Heart left ventricle (tissue), 16 donors: ENCODE measurements at regions not wholly inside any gene's neighbourhood (a gene's known extent, or its start where the extent isn't known, plus 50 kb on each side); places are given as distances from the start of the nearest gene placed in this dataset.

Experiments used
- ATAC-seq, 4 donors: fragments of 200-7000 bp; cut with Tn5 transposase; one replicate each; pipeline ENCODE4 v1.9.1; 2020 to 2022; ENCODE audit warnings: moderate library complexity in 4 of 4, mild to moderate bottlenecking in 3 of 4, moderate number of reproducible peaks in 1 of 4
- DNase-seq, 5 donors: peaks; one replicate each; pipeline ENCODE4 v3.0.0-alpha.2; 2020
- H3K27ac ChIP-seq, 12 donors: fragments of 200-600 bp; sonication (generic) in 4 of 12; one replicate each; pipeline versions ENCODE4 v1.5.0 to v1.8.0; 2016 to 2022; ENCODE audit warnings: mild to moderate bottlenecking in 2 of 12
- H3K27me3 ChIP-seq, 9 donors: fragments of 200-600 bp; sonication (generic) in 2 of 9; one replicate each; pipeline versions ENCODE4 v1.5.1 to v1.8.0; 2016 to 2022; ENCODE audit warnings: mild to moderate bottlenecking in 3 of 9
- H3K36me3 ChIP-seq, 9 donors: fragments of 200-600 bp; sonication (generic) in 2 of 9; one replicate each; pipeline versions ENCODE4 v1.5.0 to v1.8.0; 2018 to 2022; ENCODE audit warnings: mild to moderate bottlenecking in 2 of 9
- H3K4me1 ChIP-seq, 12 donors: fragments of 200-600 bp; sonication (generic) in 4 of 12; one replicate each; pipeline versions ENCODE4 v1.5.0 to v1.8.0; 2016 to 2022; ENCODE audit warnings: mild to moderate bottlenecking in 3 of 12
- H3K4me3 ChIP-seq, 12 donors: fragments of 200-600 bp; sonication (generic) in 4 of 12; one replicate each; pipeline versions ENCODE4 v1.5.0 to v1.8.0; 2017 to 2022; ENCODE audit warnings: mild to moderate bottlenecking in 9 of 12, moderate library complexity in 4 of 12
- H3K9me3 ChIP-seq, 12 donors: fragments of 200-600 bp; sonication (generic) in 4 of 12; one replicate each; pipeline versions ENCODE4 v1.5.0 to v1.8.0; 2016 to 2022; ENCODE audit warnings: mild to moderate bottlenecking in 1 of 12
- POLR2A ChIP-seq, 2 donors: fragments of 450-650 bp; IDR thresholded peaks; one replicate each; pipeline ENCODE4 v1.6.1; 2017; ENCODE audit warnings: antibody characterized with exemption in 2 of 2, mild to moderate bottlenecking in 2 of 2, moderate library complexity in 2 of 2
- WGBS, 4 donors: extraction: QIAGEN DNeasy Blood & Tissue Kit in 2 of 4; methylation state at CpG; one replicate each; pipeline versions ENCODE4 v1.1.5 to v1.1.7; 2013 to 2018; 5-methylcytosine and 5-hydroxymethylcytosine counted together
- intact Hi-C, 10 donors: fragments of 100-400 bp; cut with DNase I; formaldehyde crosslinking; loops; one replicate each; pipeline versions ENCODE4 v1.11.1 to v1.14.2; 2022
- TF ChIP-seq, protein P1 (sequence below), 12 donors: fragments of 200-600 bp; sonication (generic) in 4 of 12; IDR thresholded peaks; one replicate each; pipeline versions ENCODE4 v1.5.0 to v1.8.0; 2018 to 2022; ENCODE audit warnings: antibody characterized with exemption in 12 of 12, mild to moderate bottlenecking in 5 of 12
- donor health status: ischemic (EF 13 %, LVEDD 7.1; RV severe dilation, severe dysfunction).
- donor health status: healthy with polysubstance abuse.
- donor health status: DM: no; HTN: yes; CAD: no.
- donor health status: DM: no; HTN: no; CAD: no.
- donor health status: ischemic (EF 25% LVEDD 6.9; RV normal size, moderate dysfunction).
- donor health status: ischemic (EF 25% LVEDD 5.7; RV mildly dilated, moderate dysfunction).
- donor health status: healthy.
- donor health status: DM: yes; HTN: yes; CAD: no.
- donor health status: ischemic (EF 35%, LVEDD 5.7; RV mildly dilated, moderate dysfunction).
- donor health status: nonischemic (EF 11% LVEDD 7.7; RV severe dilation, severe dysfunction).
- donor health status: DM: yes; HTN: yes; CAD: no.
- donor health status: PGD.
- donor health status: ischemic (EF 29% LVEDD 5.4; RV normal size, mild dysfunction).
- donor health status: nonischemic (EF 23%, LVEDD 6.1; RV moderate dilation, normal function).

DNA sequence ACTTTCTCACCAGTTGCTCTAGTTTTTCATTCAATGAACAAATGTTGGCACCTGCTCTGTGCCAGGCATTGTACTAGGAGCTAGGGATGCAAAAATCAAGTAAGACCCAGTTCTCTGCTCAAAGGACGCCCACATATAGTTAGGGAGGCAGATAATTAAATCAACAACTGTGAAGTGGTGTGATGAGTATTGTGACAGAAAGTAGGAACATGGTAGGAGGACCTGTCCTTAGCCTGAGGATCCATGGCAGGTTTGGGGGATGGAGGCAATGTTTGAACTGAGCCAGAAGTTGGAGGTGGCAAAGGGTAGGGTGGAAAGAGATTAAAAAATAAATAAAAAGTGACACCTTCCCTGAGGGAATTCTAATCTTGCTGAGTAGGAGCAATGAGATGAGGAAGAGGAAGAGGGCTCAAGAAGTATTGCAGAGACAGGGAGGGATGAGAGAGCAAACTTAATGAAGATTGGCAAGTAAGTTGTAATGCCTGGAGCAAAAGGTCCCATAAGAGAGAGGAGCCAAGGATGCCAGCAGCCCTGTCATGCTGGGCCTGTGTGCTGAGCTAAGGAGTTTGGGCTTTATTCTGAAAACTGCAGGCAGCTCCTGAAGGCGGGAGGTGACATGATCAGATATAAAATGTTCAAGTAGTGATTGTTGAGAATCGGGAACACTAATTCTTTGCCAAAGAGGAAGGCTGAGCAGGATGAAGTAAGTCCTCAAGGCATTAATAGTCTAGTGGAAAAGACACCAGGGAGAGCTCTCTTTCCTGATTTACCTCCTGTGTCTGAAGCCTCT lies 184.3 kb upstream of the PPP2R3A start:
- Histone ChIP-seq H3K4me1 (no peaks in the 10 kb centered on the region), H3K36me3 (no peaks in the 10 kb centered on the region), H3K9me3 (peaks cover 0 to 5% (median 0%) of the 10 kb centered on the region in 12 donors), H3K4me3 (no peak overlapping the region), H3K27ac (no peak overlapping the region), H3K27me3 (no peaks in the 10 kb centered on the region)
- DNase-seq (no peak), ATAC-seq (no peak)
- intact Hi-C loops, result no loop called here
- 56 to 72% (median 70%) methylated on average over 3 of the region's 3 CpGs for WGBS, 4 donors
- TF ChIP-seq, protein P1, sequence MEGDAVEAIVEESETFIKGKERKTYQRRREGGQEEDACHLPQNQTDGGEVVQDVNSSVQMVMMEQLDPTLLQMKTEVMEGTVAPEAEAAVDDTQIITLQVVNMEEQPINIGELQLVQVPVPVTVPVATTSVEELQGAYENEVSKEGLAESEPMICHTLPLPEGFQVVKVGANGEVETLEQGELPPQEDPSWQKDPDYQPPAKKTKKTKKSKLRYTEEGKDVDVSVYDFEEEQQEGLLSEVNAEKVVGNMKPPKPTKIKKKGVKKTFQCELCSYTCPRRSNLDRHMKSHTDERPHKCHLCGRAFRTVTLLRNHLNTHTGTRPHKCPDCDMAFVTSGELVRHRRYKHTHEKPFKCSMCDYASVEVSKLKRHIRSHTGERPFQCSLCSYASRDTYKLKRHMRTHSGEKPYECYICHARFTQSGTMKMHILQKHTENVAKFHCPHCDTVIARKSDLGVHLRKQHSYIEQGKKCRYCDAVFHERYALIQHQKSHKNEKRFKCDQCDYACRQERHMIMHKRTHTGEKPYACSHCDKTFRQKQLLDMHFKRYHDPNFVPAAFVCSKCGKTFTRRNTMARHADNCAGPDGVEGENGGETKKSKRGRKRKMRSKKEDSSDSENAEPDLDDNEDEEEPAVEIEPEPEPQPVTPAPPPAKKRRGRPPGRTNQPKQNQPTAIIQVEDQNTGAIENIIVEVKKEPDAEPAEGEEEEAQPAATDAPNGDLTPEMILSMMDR (IDR thresholded peaks at IDR 0.05), result no peak
- TF ChIP-seq POLR2A (IDR thresholded peaks at IDR 0.05), result no peak

DNA sequence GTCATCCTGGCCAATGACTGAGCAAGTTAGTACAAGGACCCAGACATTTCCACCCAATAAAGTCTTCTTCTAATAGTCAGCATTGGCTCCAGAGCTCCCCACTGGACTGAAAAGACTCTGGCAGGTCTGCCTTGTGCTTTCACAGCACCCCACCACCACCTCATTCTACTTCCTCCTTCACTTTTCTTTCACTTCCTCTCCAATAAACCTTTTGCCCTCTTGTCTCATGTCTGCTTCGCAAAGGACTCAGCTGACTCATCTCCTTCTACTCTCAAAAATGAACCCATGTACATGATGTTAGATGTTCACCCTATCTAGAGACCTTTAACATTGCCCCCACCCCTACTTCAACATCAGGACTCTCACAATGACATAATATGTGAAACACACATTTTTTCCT lies 181.0 kb upstream of the PPP2R3A start:
- no peak overlapping the region for H3K27ac ChIP-seq
- TF ChIP-seq, protein P1 (IDR thresholded peaks at IDR 0.05), result no peak
- TF ChIP-seq POLR2A (IDR thresholded peaks at IDR 0.05), result no peak
- DNase-seq, result no peak
- intact Hi-C loops, result no loop called here
- H3K4me3 ChIP-seq, result no peak overlapping the region
- H3K36me3 ChIP-seq, result no peaks in the 10 kb centered on the region
- H3K9me3 ChIP-seq, result no peaks in the 10 kb centered on the region
- H3K4me1 ChIP-seq, result no peaks in the 10 kb centered on the region
- ATAC-seq, result no peak
- WGBS, 4 donors, result 64 to 76% (median 69%) methylated on average over 1 of the region's 1 CpG
- H3K27me3 ChIP-seq, result no peaks in the 10 kb centered on the region

DNA sequence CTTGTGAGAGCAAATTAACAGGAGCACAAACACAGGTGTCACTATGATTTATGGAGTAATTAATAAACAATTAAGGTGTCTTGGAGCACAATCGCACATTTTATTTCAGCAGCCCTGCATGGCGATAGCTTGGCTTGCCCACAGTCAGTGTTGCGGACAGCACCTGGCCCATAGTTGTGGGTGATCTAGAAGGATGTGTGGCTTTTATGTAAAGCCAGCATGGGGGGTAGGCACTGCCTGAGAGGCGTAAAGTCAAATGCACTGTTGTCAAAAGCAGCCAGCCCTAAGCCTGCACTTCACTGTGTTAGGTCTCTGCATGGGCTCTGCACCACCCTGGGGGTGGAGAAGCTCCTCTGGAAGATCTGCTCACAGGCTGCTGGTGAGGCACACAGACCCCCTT lies 177.4 kb upstream of the PPP2R3A start:
- no peaks in the 10 kb centered on the region for H3K36me3 ChIP-seq
- intact Hi-C loops, result no loop called here
- no peaks in the 10 kb centered on the region for H3K9me3 ChIP-seq
- H3K4me3 ChIP-seq, result no peak overlapping the region
- H3K4me1 ChIP-seq, result no peaks in the 10 kb centered on the region
- peaks cover 0 to 3% (median 0%) of the 10 kb centered on the region in 9 donors for H3K27me3 ChIP-seq
- DNase-seq, result no peak
- ATAC-seq, result no peak
- TF ChIP-seq, protein P1 (IDR thresholded peaks at IDR 0.05), result no peak
- no peak for TF ChIP-seq POLR2A (IDR thresholded peaks at IDR 0.05)
- no peak overlapping the region for H3K27ac ChIP-seq
- 81 to 87% (median 85%) methylated on average over 4 of the region's 4 CpGs for WGBS, 4 donors

- Histone ChIP-seq H3K9me3 (no peaks in the 10 kb centered on the region), H3K4me1 (no peaks in the 10 kb centered on the region), H3K36me3 (no peaks in the 10 kb centered on the region), H3K27ac (no peak overlapping the region), H3K27me3 (peaks cover 0 to 3% (median 0%) of the 10 kb centered on the region in 9 donors), H3K4me3 (no peak overlapping the region)
- 87 to 93% (median 89%) methylated on average over 2 of the region's 2 CpGs for WGBS, 4 donors
- TF ChIP-seq, protein P1 (IDR thresholded peaks at IDR 0.05), result no peak
- TF ChIP-seq POLR2A (IDR thresholded peaks at IDR 0.05), result no peak
- DNase-seq (no peak), ATAC-seq (no peak)
- intact Hi-C loops, result no loop called here
Measured at GRCh38 chr3:135788978-135789377, 176.6 kb upstream of the PPP2R3A start.
